Ovary (tissue), 7 donors: ENCODE measurements at regions not wholly inside any gene's neighbourhood (a gene's known extent, or its start where the extent isn't known, plus 50 kb on each side); places are given as distances from the start of the nearest gene placed in this dataset.

ENCODE experiments used
- DNase-seq, 5 donors: peaks; one replicate each; pipeline ENCODE4 v3.0.0-alpha.2; 2019 to 2020
- H3K27ac ChIP-seq, 2 donors: fragments of 200-600 bp; one replicate each; pipeline versions ENCODE4 v1.5.1 to v1.8.0; 2019 to 2022
- H3K27me3 ChIP-seq: fragments of 200-600 bp; one replicate; pipeline ENCODE4 v1.8.0; 2022
- H3K36me3 ChIP-seq: fragments of 200-600 bp; sonication (generic); one replicate; pipeline ENCODE4 v1.5.1; 2019
- H3K4me1 ChIP-seq: one replicate; pipeline ENCODE4 v1.8.1; 2013; ENCODE audit warnings: mild to moderate bottlenecking, moderate library complexity; ENCODE audit not compliant: insufficient read depth
- H3K4me3 ChIP-seq: fragments of 200-600 bp; sonication (generic); one replicate; pipeline ENCODE4 v1.5.1; 2017
- H3K9me3 ChIP-seq, 2 donors: fragments of 200-600 bp in 1 of 2; sonication (generic) in 1 of 2; one replicate each; pipeline versions ENCODE4 v1.5.1 to v1.8.1; 2013 to 2019; ENCODE audit warnings: mild to moderate bottlenecking in 1 of 2, moderate library complexity in 1 of 2
- CTCF ChIP-seq, 3 donors: fragments of 450-650 bp in 2 of 3; fragments of 200-600 bp in 1 of 3; IDR thresholded peaks; one replicate each; pipeline versions ENCODE4 v1.5.1 to v1.8.0; 2016 to 2022; ENCODE audit warnings: antibody characterized with exemption in 3 of 3, mild to moderate bottlenecking in 1 of 3
- EP300 ChIP-seq: sonication (generic); formaldehyde crosslinking; IDR thresholded peaks from one replicate; pipeline ENCODE4 v1.6.1; 2017; ENCODE audit warnings: antibody characterized with exemption
- POLR2A ChIP-seq: fragments of 450-650 bp; IDR thresholded peaks from one replicate; pipeline ENCODE4 v1.6.1; 2017; ENCODE audit warnings: antibody characterized with exemption, mild to moderate bottlenecking, moderate library complexity
- whole genome bisulfite sequencing, 3 donors: extraction: QIAGEN DNeasy Blood & Tissue Kit in 1 of 3; methylation state at CpG; one replicate each; pipeline versions ENCODE4 v1.1.5 to v1.1.7; 2013 to 2017; 5-methylcytosine and 5-hydroxymethylcytosine counted together
- intact Hi-C, 4 donors: fragments of 100-400 bp; cut with DNase I; formaldehyde crosslinking; loops; one replicate each; pipeline versions ENCODE4 v1.11.0 to v1.15.1; 2022 to 2023
- donor health status: DM: no; HTN: no; CAD: no; lungs with moderate emphysema.
- donor health status: DM: no; HTN: no; CAD: no.
- donor health status: Bipolar disorder and iron deficiency.
- donor health status: DM: no; HTN: no; CAD: no.
- donor health status: DM: yes; HTN: yes; CAD: no.

DNA sequence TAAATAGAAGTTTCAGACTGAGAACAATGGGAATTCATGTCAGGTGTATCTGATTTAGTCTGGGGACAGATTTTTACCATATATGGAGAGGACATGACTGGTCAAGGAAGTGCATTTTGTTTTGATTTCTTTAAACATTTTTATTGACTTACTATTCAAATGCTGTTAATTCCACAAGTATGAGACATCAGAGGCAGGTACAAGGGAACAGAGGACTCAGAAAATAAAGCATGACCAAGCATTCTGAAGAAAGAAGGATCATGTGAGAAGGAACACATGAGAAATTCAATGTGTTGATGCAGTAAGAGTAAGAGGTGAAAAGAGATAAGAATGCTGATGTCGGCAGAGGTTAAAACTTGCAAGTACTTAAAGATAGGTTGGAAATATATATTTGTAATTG, 1452.6 kb downstream of the PCDH7 start:
- intact Hi-C loops, result no loop called here
- Histone ChIP-seq H3K4me3 (no peak overlapping the region), H3K27me3 (no peaks in the 10 kb centered on the region), H3K9me3 (no peaks in the 10 kb centered on the region), H3K27ac (no peak overlapping the region), H3K36me3 (no peaks in the 10 kb centered on the region), H3K4me1 (no peaks in the 10 kb centered on the region)
- no peak for DNase-seq
- TF ChIP-seq EP300, result no peak
- TF ChIP-seq CTCF (IDR thresholded peaks at IDR 0.05), result no peak
- TF ChIP-seq POLR2A, result no peak
- 40 to 100% (median 83%) methylated on average over 1 of the region's 1 CpG for WGBS, 3 donors

DNA sequence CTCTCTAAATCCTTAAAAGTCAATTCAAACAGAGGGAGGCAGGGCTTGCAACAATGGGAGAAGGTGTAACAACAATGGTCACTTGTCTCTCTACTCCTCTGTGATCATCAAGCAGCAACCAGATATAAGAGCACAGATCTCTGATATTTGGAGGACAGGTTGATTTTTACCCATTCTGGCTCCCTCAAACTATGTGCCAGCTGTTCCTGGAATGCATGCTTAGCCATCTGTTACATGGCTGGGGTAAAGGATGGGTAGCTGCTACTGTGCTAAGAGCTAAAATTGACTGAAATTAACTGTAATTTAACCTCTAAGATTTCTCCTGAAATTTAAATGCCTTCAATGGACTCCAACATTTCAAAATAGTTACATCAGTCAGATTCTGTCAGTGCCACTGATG, 1459.9 kb downstream of the PCDH7 start:
- intact Hi-C loops, result no loop called here
- no peak overlapping the region for H3K4me3 ChIP-seq
- no peaks in the 10 kb centered on the region for H3K36me3 ChIP-seq
- no peaks in the 10 kb centered on the region for H3K4me1 ChIP-seq
- no peaks in the 10 kb centered on the region for H3K9me3 ChIP-seq
- no peak for DNase-seq
- H3K27me3 ChIP-seq, result no peaks in the 10 kb centered on the region
- no peak overlapping the region for H3K27ac ChIP-seq
- TF ChIP-seq EP300, result no peak
- TF ChIP-seq POLR2A, result no peak
- no peak for TF ChIP-seq CTCF (IDR thresholded peaks at IDR 0.05)

GRCh38 chr4:32184186-32184585, 1464.0 kb downstream of the PCDH7 start:
- intact Hi-C loops, result no loop called here
- Histone ChIP-seq H3K27me3 (no peaks in the 10 kb centered on the region), H3K36me3 (no peaks in the 10 kb centered on the region), H3K27ac (no peak overlapping the region), H3K4me3 (no peak overlapping the region), H3K4me1 (no peaks in the 10 kb centered on the region), H3K9me3 (no peaks in the 10 kb centered on the region)
- 46 to 47% (median 47%) methylated on average over 2 of the region's 2 CpGs for WGBS, 3 donors
- no peak for DNase-seq
- TF ChIP-seq EP300, result no peak

DNA sequence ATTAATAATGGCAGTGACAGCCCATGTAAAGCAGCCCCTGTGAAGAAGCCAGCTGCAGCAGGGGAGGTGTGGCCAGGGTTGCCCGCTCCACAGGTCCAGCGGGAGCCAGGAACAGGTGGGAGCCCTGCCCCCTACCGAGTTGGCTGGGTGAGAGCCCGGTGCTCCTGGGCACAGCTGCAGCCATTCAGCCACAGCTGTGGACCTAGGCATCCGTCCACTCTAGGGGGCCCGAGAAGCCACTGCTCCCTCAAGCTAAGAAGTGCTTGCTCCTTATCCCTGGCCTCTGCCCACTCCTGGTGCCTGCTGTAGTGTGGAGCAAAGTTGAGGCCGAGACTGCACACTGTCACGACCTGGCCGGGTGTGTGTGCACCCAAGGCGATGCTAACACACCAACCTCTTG, 1469.0 kb downstream of the PCDH7 start:
- no peaks in the 10 kb centered on the region for H3K9me3 ChIP-seq
- no peak for TF ChIP-seq CTCF (IDR thresholded peaks at IDR 0.05)
- no peak for TF ChIP-seq EP300
- TF ChIP-seq POLR2A, result no peak
- H3K27me3 ChIP-seq, result no peaks in the 10 kb centered on the region
- no peaks in the 10 kb centered on the region for H3K36me3 ChIP-seq
- no peak overlapping the region for H3K4me3 ChIP-seq
- DNase-seq, result no peak
- intact Hi-C loops, result loop anchor here in 1 of 4 donors (5.0 kb wide), 1 partner anchor 1272 kb away; no protein-coding TSS in a partner anchor
- WGBS, 3 donors, result 92 to 96% (median 94%) methylated on average over 10 of the region's 10 CpGs
- H3K4me1 ChIP-seq, result no peaks in the 10 kb centered on the region
- H3K27ac ChIP-seq, result no peak overlapping the region

GRCh38 chr4:32189788-32190187, 1469.6 kb downstream of the PCDH7 start:
- Histone ChIP-seq H3K4me1 (no peaks in the 10 kb centered on the region), H3K4me3 (no peak overlapping the region), H3K36me3 (no peaks in the 10 kb centered on the region), H3K9me3 (no peaks in the 10 kb centered on the region), H3K27ac (no peak overlapping the region), H3K27me3 (no peaks in the 10 kb centered on the region)
- TF ChIP-seq EP300 (no peak), POLR2A (no peak), CTCF (IDR thresholded peaks at IDR 0.05) (no peak)
- no peak for DNase-seq
- 96 to 97% (median 96%) methylated on average over 5 of the region's 5 CpGs for WGBS, 3 donors
- intact Hi-C loops, result loop anchor here in 1 of 4 donors (5.0 kb wide), 1 partner anchor 1272 kb away; no protein-coding TSS in a partner anchor
